Kidney epithelial cell (primary cell): ENCODE measurements at regions not wholly inside any gene's neighbourhood (a gene's known extent, or its start where the extent isn't known, plus 50 kb on each side); places are given as distances from the start of the nearest gene placed in this dataset.

Experiments used
- DNase-seq: peaks from one replicate; pipeline ENCODE4 v3.0.0-alpha.2; 2010; ENCODE audit warnings: low read depth
- H3K27me3 ChIP-seq: 2 replicates; pipeline ENCODE4 v1.6.0; 2011; ENCODE audit warnings: low read length; ENCODE audit not compliant: control insufficient read depth, insufficient read depth
- H3K36me3 ChIP-seq: 2 replicates; pipeline ENCODE4 v1.5.1; 2011; ENCODE audit warnings: low read length; ENCODE audit not compliant: control insufficient read depth, insufficient read depth
- H3K4me3 ChIP-seq: 2 replicates; pipeline ENCODE4 v1.5.1; 2011; ENCODE audit warnings: low read depth, mild to moderate bottlenecking, control low read depth, low read length
- CTCF ChIP-seq: IDR thresholded peaks from 2 replicates; pipeline ENCODE4 v1.5.1; 2011; ENCODE audit warnings: mild to moderate bottlenecking, moderate library complexity, low read length, control low read depth, inconsistent platforms; ENCODE audit not compliant: insufficient read depth, poor library complexity, severe bottlenecking

DNA sequence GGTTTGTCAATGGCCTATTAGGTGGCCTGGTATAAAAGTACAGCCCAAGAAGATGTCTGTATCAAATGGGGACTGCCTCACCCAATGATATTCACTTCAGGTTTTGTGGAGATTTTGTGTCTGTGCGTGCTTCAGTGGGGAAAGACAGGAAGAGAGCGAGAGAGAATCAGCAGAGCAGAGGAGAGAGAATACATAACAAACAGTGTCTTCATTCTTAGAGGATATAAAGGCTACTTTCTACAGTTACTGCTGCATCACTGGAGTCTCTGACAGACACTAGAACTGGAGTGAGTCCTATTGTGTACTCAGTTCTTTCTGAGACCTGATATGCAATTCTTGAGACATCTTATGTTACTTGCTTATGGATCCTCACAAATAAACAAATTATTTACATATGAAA, 115.0 kb downstream of the CASP12 start:
- H3K36me3 ChIP-seq: no peaks in the 10 kb centered on the region
- no peaks in the 10 kb centered on the region for H3K27me3 ChIP-seq
- no peak for DNase-seq
- TF ChIP-seq CTCF: no peak
- H3K4me3 ChIP-seq: no peak overlapping the region

DNA sequence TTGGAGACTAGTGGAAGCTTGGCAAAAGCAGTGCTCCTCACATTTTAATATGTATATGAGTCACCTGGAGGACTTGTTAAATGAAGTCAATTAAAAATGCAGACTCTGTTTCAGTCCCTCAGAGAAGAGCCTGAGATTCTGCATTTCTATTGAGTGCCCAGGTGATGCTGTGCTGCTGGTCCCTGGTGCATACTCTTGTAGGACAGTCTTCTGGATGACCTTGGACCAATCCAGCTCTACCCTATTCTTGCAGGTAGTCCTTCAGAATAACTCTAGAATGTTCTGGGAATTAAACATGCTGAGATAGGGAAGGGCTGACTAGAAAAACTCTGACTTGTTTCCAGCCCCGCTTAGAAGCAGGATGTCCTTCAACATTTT, 115.9 kb downstream of the CASP12 start:
- no peak for TF ChIP-seq CTCF
- Histone ChIP-seq H3K27me3 (no peaks in the 10 kb centered on the region), H3K36me3 (no peaks in the 10 kb centered on the region), H3K4me3 (no peak overlapping the region)
- no peak for DNase-seq

DNA sequence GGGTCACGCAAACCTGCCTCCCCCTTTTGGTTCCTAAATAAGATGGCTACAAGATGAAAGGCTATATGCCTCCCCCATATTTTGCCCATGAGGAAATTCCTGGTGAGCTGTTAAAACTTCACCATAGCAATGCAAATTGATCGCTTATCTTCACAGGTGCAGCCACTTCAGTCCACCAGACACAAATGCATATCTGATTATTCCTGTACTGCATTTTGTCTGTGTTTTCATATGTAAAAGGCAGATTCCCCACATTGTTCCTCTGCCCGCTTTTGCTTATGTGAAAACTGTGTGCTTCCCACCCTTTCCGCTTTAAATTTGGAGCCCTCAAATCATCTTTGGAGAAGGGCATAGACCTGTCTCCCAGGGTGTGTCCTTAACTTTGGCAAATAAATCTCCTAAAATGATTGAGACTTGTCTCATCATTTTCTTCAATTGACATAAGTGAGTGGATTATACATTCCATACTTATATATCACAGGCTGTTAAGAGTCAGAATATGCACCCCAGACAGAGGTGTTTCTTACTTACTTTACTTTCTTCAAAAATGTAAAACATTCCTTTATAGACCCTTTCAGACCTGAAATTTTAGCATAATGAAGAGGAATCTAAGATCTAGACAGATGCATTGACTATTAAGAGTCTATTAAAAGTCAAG, 116.4 kb downstream of the CASP12 start:
- no peak for DNase-seq
- no peak overlapping the region for H3K4me3 ChIP-seq
- no peak for TF ChIP-seq CTCF
- no peaks in the 10 kb centered on the region for H3K27me3 ChIP-seq
- no peaks in the 10 kb centered on the region for H3K36me3 ChIP-seq

DNA sequence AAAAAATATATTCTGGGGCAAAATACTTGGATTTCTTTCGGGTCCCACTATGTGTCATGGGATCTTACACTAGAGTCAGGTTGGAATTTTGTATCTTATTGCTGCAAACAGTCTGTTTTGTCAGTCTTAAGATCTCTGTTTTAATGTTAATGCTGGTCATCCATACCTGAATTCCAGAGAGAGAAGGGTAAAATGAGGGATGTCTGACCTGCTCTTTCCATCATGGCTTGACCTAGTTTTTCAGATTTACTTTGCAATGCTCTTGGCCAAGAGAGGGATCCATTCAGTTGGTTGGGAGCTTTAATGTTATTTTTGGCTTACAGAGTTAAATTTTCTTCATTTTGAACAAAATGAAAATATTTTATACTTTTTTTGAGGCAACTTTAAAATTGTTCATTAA, 117.2 kb downstream of the CASP12 start:
- no peak overlapping the region for H3K4me3 ChIP-seq
- TF ChIP-seq CTCF: no peak
- no peak for DNase-seq
- H3K36me3 ChIP-seq: no peaks in the 10 kb centered on the region
- H3K27me3 ChIP-seq: no peaks in the 10 kb centered on the region

- DNase-seq: peak; percentile 12
- Histone ChIP-seq H3K27me3 (no peaks in the 10 kb centered on the region), H3K4me3 (no peak overlapping the region), H3K36me3 (no peaks in the 10 kb centered on the region)
- TF ChIP-seq CTCF: no peak
These were observed 121.6 kb downstream of the CASP12 start for GRCh38 chr11:104776501-104777170.

DNA sequence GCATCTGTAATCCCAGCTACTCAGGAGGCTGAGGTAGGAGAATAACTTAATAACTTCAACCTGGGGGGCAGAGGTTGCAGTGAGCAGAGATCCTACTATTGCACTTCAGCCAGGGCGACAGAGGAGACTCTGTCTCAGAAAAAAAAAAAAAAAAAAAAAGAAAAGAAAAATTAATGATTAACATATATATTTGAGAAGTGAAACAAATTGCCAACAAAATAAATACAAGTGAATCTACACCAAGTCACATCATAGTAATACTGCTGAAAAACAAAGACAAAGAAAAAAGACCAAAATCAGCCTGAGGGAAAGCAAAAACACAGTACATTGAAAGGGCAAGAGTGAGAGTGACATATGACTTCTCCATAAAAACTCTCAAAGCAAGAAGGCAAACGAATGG, 123.7 kb downstream of the CASP12 start:
- no peak for DNase-seq
- H3K4me3 ChIP-seq: no peak overlapping the region
- TF ChIP-seq CTCF: no peak
- H3K27me3 ChIP-seq: no peaks in the 10 kb centered on the region
- H3K36me3 ChIP-seq: no peaks in the 10 kb centered on the region
